GM19035 (cell line): ENCODE measurements at regions not wholly inside any gene's neighbourhood (a gene's known extent, or its start where the extent isn't known, plus 50 kb on each side); places are given as distances from the start of the nearest gene placed in this dataset.

Experiments
- ATAC-seq: cut with Tn5 transposase; IDR thresholded peaks from one replicate; pipeline ENCODE4 v1.9.1; 2021; ENCODE audit not compliant: unreplicated experiment

DNA sequence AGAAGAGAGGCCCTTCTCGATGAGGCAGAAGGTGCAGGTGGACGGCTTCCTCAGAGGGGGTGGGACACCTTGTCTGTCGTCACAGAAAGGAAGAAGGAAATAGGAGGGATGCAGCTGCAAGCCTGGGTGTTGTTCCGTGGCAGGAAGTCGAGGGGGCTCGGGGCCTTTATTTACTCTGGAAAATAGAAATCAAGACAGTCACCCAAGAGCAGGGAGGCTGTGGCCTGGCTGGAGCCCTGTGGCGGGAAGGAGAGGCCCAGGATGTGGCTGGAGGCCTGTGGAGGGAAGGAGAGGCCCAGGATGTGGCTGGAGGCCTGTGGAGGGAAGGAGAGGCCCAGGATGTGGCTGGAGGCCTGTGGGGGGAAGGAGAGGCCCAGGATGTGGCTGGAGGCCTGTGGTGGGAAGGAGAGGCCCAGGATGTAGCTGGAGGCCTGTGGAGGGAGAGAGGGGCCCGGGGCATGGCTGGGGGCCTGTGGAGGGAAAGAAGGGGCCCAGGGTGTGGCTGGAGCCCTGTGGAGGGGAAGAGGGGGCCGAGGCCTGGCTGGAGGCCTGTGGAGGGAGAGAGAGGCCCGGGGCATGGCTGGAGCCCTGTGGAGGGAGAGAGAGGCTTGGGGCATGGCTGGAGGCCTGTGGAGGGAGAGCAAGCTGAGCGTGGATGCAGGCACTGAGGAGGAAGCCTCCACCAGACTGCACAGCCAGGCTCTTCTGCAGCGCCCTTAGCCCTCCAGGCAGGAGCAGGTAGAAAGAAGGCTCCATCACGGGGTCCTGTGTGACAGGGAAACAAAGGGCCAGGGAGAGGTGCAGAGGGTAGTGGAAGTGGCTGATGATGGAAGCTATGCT, 97.3 kb upstream of the SFMBT2 start:
- ATAC-seq: no peak

DNA sequence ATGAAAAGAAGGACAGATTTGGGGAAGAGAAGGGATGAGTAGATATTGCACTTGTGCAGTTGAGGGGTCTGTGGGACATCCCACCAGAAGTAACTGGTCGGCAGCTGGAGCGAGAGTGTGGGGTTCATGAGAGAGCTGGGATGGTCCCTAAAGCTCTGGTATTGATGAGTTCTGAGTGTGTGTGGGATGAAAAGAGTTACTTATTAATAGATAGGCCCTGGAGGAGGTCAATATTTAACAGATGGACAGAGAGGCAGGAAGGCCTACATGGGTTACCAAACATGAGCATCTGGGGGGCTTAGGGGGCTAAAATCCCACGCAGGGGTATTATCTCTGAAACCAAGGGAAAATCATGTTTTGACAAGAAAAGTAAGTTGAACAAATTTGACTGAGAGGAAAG, 95.7 kb upstream of the SFMBT2 start:
- ATAC-seq: no peak

DNA sequence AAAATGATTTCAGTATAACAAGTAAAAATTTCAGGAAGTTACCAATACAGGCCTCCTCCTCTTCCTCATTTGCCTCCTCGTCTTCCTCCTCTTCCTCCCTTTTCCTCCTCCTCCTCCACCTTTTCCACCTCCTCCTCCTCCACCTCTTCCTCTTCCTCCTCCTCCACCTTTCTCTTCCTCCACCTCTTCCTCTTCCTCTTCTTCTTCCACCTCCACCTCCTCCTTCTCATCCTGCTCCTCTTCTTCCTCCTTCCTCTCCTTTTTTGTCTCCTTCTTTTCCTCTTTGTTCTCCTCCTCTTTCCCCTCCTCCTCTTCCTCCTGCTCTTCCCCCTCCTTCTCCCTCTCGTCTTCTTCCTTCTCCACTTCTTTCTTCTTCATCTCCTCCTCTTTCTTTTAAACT, 94.4 kb upstream of the SFMBT2 start:
- no peak for ATAC-seq

DNA sequence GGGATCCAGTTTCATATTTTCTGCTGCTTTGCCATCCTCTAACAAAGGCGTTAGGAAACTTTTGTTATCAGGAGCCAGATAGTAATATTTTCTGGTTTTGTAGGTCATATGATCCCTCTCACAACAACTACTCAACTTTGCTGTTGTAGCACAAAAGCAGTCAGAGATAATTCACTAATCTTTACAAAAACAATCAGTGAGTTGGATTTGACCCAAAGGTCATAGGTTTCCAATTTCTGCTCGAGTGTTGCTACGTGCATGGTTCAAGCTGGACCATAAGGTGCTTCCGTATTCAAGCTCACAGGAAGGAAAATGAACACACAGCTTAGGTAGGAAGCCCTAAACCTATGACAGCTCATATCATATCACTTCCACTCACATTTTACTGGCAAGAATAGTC, 92.4 kb upstream of the SFMBT2 start:
- ATAC-seq: no peak

DNA sequence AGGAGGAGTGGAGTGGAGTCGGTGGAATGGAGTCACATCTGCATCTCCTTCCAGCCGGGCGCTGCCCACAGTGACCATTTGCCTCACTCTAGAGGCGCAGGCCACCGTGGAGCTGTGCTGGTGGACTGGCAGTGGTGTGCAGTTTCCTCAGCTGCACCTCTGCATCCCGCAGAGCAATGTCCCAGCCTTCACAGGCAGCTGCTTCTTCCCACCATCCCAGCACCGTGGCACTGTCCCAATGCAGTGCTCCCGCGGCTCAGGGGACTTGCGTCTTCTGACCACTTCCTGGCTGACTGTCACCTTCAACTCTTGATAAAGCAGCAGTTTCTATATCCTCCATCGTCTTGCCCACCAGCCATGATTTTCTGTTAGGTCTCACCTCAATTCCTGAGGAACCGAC, 90.3 kb upstream of the SFMBT2 start:
- no peak for ATAC-seq

DNA sequence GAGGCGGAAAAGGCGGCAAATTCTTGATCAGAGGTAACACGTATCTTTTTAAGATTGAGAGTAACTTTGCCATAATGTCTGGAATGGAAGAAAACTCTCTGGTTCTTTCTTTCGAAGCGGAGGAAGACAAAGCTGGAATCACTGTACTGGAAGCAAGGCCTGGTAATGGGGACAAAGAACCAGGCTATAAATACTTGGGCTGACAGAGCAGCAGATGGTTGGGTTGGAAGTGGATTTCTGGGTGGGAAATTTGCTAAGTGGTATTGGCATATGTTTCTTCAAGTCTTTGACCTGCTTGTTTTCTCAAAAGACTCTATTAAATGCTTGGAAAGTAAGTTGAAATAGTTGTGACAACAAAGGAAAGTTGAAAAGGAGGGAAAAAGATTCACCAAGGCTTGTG, 87.3 kb upstream of the SFMBT2 start:
- no peak for ATAC-seq

DNA sequence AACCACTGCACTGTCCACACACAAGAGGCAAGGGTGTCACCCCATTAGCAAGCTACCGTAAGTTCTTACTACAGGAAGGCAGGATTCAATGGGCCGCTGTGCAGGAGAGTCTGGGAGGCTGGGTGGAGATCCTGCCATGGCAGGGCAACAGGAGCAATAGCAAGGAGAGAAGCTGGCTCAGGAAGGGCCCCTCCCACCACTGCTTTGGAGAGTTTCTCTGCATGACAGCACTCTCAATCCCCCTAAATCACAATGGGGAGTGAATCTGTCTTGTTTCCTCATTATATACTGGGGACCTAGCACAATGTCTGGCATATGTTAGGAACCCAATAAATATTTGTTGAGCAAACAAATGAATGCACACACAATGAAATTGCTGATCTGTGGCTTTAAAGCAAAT, 83.2 kb upstream of the SFMBT2 start:
- no peak for ATAC-seq

DNA sequence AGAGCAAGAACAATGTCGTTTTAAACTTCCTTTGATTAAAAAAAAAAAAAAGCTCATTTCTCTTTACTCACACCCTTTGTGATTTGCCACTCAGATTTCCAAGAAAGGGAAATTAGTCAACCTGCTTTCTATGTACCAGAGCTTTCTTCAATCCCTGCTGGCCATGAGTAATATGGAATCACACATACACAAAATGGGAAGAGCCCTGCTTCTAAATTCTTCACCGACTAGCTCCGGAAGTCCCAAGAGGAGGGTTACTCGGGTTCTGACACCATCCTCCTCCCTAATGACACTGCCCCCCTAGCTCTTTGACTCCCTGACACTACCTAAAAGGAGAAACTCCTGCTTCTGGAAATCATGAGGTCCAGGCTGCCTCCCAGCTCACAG, 81.8 kb upstream of the SFMBT2 start:
- ATAC-seq: peak; percentile 16

DNA sequence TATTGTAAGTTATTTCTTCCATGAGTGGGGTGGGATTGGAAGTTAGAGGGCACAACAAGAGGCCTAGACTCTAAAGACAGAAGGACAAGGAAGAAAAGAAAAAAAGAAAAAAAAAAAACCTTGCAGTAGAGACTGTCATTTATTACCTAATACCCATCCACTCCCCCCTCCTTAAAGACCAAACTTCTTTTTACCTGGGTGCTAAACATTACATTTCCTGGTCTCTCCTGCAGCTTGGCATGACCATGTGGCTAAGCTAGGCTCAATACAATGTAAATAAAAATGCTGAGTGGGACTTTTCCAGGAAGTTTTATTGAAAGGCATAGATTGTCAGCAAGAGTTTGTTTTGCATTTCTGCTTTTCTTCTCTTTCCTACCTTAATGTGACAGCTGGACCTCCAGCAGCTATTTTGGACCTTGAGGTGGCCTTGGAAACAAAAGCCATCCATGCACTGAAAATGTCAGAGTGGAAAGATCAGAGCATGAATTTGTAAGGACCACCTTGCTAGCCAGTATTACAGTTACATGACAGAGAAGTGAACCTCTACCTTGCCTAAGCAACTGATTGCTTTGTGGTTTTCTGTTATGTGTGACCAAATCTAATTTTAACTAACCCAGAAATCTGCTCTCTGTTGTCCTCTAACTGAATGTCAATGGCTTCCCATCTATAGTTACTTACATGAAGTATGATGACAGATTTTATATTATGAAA, 81.3 kb upstream of the SFMBT2 start:
- peak; percentile 94 for ATAC-seq

DNA sequence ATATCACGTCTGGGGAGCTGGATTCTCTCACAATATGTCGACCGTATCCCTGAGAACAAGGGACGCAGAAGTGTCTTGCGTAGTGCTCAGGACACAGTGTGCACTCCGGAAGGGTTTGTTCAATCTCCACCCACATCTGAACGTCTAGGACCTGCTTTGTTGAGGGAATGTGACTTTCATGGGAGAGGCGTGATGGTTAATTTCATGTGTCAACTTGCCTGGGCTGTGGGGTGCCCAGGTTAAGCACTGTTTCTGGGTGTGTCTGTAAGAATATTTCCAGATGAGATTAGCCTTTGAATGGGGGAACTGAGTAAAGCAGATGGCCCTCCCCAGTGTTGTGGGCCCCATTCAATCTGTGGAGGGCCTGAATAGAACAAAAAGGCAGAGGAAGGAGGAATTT, 80.4 kb upstream of the SFMBT2 start:
- ATAC-seq: no peak

DNA sequence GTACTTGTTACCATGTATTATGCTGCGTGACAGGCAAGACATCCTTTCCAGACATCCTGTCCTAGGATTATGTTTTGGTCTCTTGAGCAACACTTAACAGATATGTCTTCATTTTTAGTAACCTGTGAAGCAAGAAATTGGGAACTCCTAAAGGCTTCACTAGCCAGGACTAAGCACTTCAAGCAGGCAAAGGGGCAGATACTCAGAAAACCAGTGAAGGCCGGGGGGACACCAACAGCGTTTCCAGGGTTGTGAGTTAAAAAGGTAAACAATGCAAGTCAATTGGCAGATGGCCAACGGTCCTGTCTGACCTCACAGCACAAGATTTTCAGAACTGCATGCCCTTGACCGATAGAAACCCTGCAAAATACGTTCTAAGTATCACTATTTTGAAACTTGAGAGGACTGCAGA, 77.6 kb upstream of the SFMBT2 start:
- no peak for ATAC-seq

DNA sequence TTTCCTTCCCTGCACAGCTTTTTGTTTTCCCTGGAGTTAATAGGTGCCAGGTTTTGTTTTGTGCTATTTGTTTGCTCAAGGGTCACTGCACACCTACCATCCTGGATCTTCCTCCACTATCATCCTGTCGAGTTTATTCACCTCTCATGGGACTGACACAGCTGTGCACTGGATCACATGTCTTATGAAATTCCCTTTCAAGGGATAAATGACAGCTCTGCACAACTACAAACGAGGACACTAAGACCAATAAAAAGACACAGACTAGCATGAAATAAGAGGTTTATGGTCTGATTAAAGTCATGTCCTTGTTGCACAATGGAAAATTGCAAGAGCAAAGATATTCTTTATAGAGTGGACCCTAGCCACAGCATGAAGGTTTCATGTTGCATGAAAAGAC, 76.7 kb upstream of the SFMBT2 start:
- no peak for ATAC-seq

DNA sequence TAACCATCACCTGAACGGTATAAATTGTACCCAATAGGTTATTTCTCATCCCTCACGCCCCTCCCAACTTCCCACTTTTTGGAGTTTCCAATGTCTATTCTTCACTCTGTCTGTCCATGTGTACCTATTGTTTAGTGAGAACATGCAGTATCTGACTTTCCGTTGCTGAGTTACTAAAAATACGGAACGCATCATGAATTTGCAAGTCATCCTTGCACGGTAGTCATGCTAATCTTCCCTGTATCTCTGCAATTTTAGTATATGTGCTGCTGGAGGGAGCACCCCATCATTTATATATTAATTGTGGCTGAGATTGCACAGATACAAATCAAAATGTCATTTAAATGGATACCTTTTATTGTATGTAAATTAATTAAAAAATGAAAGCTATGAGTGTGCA, 75.7 kb upstream of the SFMBT2 start:
- no peak for ATAC-seq

DNA sequence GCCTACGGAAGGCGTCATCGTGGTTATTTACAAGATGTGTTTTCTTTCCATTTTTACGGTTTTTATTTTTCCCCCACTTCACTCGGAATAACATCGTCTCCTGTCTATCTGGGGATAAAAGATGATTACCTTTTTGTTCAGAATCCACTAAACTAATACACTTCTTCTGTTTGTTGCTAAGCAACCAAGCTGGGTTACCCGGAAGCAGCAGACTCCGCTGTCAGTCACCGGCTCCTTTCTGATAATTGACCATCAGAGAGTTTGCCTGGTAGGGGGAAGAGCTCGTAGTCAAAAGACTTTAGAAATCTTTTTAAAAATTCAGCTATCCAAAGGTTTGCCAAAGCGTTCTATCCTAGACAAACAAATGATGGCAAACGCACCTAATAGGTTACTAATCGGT, 75.0 kb upstream of the SFMBT2 start:
- ATAC-seq: no peak

DNA sequence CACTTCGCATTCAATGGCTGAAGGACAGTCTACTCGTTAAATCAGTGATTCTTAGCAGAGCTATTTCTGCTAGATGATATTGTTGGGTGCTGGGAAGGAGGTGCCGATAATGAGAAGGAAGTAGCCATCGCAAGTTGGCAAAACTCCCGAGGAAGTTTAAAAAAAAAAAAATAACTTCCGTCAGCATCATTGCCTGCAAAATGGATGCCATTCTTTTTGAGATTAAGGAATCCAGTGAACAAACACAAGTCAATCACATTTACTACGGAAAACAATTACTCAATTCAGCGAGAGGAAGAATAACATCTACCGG, 74.4 kb upstream of the SFMBT2 start:
- no peak for ATAC-seq

DNA sequence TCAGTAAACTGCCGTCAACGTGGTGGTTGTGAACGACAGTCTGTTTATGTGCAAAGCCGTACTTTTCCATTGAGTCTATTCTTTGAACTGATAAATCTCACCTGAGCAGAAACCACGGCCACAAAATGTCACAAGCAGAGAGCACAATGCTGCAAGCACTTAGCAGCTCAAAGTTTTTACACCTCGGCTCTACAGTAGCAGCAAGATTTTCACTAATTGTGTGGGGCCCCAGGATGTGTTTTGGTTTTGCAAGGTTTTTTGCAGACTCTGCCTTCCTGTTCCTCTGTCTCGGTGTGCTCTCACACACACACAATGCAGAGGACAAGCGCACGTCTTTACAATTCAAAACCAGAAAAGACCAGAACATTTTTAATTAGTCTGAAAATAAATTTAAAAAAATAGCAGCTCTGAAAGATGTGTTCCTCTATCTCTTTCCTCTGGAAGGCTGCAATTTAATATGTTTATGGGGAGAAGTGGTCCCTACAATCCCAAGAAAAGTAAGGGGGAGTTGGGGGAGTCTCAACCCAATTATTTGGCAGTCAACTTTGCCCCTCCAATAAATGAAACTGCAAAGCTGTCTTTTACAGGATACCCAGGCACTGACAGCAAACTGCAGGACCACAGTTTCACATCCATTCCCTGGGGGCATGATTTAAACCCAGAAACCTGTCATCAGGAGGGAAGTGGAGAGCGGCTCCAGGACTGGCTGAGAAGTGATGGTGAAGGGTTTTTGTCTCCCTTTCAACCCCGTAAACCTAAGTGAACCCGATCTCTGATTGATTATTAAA, 73.8 kb upstream of the SFMBT2 start:
- ATAC-seq: peak; percentile 76

DNA sequence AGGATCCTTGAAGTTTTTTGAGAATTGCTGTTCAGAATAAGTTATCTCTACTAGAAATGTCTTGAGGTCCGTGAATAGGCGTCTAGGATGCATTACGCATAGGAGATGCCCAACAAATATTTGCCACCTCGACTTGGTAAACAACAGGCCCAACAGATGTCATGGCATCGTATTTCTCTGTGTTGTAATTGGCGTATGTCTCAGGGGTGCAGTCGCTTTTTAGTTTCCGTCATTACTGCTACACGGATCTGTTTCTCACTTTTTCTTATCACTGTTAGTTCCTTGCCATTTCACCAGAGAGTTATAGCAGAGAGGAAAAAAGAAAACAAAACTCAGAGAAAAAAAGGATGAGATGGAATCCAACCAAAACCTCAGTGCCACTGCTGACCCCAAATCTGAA, 73.0 kb upstream of the SFMBT2 start:
- ATAC-seq: no peak

DNA sequence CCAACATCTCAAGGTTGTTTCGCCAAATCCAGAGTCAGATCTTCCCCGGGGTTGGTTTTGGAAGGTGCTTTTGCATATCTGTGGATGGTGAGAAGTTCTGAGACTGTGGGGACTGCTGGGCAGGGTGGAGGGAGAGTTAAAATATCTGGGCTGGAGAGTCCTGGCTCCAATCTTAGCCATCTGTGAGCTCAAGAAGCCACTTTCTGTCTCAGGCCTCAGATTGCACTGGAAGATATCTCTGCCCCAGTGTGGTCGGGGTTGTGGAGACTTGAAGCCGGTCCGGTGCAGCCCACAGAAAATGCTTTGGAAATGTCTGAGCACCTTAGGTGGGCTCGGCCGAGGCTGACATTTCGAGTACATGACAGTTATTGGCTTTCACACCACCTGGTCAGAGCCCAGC, 72.2 kb upstream of the SFMBT2 start:
- no peak for ATAC-seq

DNA sequence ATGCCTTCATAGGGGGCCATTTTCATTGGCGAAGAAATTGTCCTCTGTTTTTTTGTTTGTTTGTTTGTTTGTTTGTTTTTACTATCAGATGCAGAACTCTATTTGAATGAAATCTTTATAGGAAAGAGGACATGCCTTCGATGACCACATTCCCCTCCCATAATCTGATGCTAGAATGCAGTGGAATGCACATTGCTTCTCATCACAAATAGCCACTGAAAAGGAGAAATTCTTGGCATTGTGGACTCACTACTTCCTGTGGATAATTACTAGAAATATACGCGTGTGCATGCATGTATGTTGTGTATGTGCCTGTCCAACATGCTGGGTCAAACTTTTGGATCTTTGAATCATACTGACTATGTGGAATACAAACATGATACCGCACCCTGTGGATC, 70.5 kb upstream of the SFMBT2 start:
- no peak for ATAC-seq

DNA sequence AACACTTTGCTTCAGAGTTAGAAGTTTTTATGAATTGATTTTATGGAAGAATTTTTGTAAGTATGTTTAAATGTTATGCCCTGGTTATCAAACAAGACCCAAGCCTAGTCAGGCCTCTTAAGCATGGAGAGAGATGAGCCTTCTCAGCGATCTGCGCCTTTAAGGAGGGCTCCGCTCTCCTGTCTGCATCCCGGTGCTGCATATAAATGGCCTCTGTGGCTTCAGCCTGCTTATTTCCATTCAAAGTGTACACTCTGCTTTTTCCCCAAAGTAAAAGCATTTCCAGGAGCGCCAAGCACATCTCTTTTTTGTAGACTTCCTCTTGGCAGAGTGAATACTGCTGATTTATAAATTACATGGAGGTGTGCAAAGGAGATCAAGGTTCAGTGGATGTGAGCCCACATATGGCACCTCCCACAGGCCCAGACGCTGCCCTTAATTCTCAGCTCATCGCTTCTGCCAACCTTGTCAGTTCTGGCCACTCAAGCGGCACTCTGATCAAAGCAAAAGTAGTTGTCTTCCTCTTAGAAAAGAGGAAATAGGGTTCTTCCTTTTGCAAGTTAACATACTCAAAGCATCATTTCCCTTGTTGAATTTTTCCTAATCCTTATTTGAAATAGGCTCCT, 70.0 kb upstream of the SFMBT2 start:
- peak; percentile 31 for ATAC-seq

DNA sequence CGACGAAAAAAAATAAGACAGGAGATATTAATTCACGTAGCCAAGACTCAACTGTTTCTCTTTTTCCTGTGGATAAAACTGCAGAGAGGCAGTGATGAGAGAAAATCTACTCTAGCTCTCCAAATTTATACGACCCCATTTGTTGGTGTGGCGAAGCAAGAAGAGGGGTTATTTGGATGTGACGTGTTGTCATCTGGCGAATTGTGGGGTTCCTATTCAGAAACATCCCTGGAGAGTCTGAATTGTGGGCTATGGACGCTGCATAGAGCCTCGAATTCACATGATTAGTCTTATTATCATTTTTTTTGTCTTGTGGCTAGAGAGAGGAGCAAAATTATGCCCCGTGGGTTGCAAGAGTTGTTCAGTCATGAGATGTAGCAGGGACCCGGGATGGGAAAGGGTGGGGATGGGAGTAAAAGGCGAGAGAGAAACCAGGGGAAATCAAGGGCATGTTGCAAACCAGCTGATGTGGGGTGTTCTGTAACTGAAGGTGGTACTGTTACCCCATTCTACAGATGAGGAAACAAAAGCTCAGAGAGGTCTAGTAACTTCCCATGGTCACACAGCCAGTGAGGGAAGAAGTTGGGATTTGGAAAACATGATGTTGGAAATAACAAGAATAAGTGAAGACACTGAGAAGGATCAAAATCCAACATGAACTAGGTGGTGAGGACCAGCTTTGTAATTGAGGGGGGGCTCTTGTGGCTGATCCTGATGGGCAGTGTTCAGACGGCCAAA, 69.2 kb upstream of the SFMBT2 start:
- no peak for ATAC-seq
